Breast epithelium (tissue), 4 donors: ENCODE measurements at regions not wholly inside any gene's neighbourhood (a gene's known extent, or its start where the extent isn't known, plus 50 kb on each side); places are given as distances from the start of the nearest gene placed in this dataset.

Experiments
- DNase-seq, 2 donors: peaks; one replicate each; pipeline ENCODE4 v3.0.0-alpha.2; 2019; ENCODE audit warnings: low spot score in 2 of 2
- H3K27ac ChIP-seq, 2 donors: fragments of 200-600 bp; sonication (generic) in 1 of 2; one replicate each; pipeline ENCODE4 v1.5.1; 2016 to 2019; ENCODE audit warnings: mild to moderate bottlenecking in 1 of 2
- H3K27me3 ChIP-seq, 2 donors: fragments of 200-600 bp; sonication (generic) in 1 of 2; one replicate each; pipeline versions ENCODE4 v1.5.1 to v1.6.0; 2017 to 2019; ENCODE audit warnings: control low read depth in 1 of 2, mild to moderate bottlenecking in 1 of 2
- H3K36me3 ChIP-seq: fragments of 200-600 bp; one replicate; pipeline ENCODE4 v1.5.1; 2019
- H3K4me1 ChIP-seq, 2 donors: fragments of 200-600 bp; sonication (generic); one replicate each; pipeline ENCODE4 v1.5.1; 2016 to 2019; ENCODE audit warnings: control low read depth in 1 of 2
- H3K4me3 ChIP-seq, 3 donors: fragments of 200-600 bp; sonication (generic); 1 replicate in 2 of 3; 2 replicates in 1 of 3; pipeline ENCODE4 v1.5.1; 2016 to 2019; ENCODE audit warnings: mild to moderate bottlenecking in 3 of 3, moderate library complexity in 2 of 3
- H3K9me3 ChIP-seq, 2 donors: fragments of 200-600 bp; sonication (generic) in 1 of 2; one replicate each; pipeline ENCODE4 v1.5.1; 2016 to 2019; ENCODE audit warnings: control low read depth in 1 of 2
- POLR2A ChIP-seq: fragments of 450-650 bp; IDR thresholded peaks from one replicate; pipeline ENCODE4 v1.6.1; 2016; ENCODE audit warnings: antibody characterized with exemption, mild to moderate bottlenecking, moderate library complexity
- POLR2AphosphoS5 ChIP-seq, 3 donors: sonication (generic); formaldehyde crosslinking; IDR thresholded peaks; one replicate each; pipeline ENCODE4 v1.6.1; 2017; ENCODE audit warnings: antibody characterized with exemption in 3 of 3
- intact Hi-C: fragments of 100-400 bp; cut with DNase I; formaldehyde crosslinking; loops from one replicate; pipeline ENCODE4 v1.15.1; 2023; ENCODE audit warnings: low total_unique reads
- TF ChIP-seq, protein P1 (sequence below), 3 donors: fragments of 450-650 bp; IDR thresholded peaks; one replicate each; pipeline ENCODE4 v1.5.1; 2016 to 2017; ENCODE audit warnings: antibody characterized with exemption in 3 of 3, mild to moderate bottlenecking in 3 of 3, moderate library complexity in 3 of 3

DNA sequence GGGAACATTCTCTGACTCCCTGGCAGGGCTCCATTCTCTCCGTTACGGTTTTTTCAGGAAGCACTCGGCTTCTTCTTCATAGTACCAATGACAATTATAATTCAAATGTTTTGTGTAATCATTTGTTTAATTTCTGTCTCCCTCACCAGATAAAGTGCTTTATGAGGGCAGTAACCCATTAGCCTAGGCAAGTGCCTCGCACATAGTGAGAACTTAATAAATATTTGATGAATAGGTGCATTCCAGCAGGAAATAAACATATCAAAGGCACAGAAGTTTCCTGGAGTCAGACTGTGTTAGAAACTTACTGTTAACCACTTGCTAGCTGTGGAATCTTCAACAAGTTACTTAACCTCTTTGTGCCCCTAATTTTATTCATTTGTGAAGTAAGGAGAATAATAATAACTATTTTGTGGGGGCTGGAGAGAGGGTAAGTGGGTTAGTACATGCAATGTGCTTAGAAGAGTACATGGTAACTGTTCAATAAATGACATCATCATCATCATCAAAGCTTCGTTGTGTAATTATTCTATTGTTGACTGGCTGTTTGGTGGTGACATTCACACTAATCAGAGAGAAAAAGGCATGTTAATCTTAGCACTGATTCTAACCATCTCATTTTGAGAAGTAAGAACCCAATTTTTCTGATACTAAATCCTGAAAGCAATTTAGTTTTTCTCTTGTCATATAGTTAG lies 352.3 kb downstream of the INSIG2 start:
- intact Hi-C loops: no loop called here
- H3K27me3 ChIP-seq: peaks cover 0 to 9% of the 10 kb centered on the region in 2 donors
- no peaks in the 10 kb centered on the region for H3K36me3 ChIP-seq
- no peaks in the 10 kb centered on the region for H3K4me1 ChIP-seq
- no peak for DNase-seq
- no peaks in the 10 kb centered on the region for H3K9me3 ChIP-seq
- no peak for TF ChIP-seq POLR2AphosphoS5 (IDR thresholded peaks at IDR 0.05)
- no peak for TF ChIP-seq POLR2A
- TF ChIP-seq, protein P1, sequence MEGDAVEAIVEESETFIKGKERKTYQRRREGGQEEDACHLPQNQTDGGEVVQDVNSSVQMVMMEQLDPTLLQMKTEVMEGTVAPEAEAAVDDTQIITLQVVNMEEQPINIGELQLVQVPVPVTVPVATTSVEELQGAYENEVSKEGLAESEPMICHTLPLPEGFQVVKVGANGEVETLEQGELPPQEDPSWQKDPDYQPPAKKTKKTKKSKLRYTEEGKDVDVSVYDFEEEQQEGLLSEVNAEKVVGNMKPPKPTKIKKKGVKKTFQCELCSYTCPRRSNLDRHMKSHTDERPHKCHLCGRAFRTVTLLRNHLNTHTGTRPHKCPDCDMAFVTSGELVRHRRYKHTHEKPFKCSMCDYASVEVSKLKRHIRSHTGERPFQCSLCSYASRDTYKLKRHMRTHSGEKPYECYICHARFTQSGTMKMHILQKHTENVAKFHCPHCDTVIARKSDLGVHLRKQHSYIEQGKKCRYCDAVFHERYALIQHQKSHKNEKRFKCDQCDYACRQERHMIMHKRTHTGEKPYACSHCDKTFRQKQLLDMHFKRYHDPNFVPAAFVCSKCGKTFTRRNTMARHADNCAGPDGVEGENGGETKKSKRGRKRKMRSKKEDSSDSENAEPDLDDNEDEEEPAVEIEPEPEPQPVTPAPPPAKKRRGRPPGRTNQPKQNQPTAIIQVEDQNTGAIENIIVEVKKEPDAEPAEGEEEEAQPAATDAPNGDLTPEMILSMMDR (IDR thresholded peaks at IDR 0.05): no peak
- H3K27ac ChIP-seq: no peak overlapping the region
- H3K4me3 ChIP-seq: no peak overlapping the region

DNA sequence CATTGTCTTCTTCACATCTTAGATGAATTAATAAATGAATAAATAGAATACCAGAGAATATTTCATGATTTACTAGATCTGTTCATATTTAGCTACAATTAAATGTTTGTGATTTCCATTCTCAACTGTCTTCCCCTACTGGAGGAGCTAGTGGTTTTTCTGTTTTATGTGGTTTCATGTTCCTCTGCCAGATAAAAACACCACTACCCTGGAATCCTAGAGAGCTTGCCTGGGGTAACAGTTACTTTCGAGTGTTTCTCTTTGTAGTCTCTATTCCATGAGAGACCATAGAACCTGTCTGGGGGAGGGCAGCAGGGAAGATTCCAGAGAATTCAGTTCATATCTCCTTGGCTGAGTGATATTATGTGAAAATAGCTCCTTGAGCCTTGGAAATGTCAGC lies 349.2 kb downstream of the INSIG2 start:
- Histone ChIP-seq H3K27ac (no peak overlapping the region), H3K36me3 (no peaks in the 10 kb centered on the region), H3K4me1 (no peaks in the 10 kb centered on the region), H3K27me3 (peaks cover 0 to 9% of the 10 kb centered on the region in 2 donors), H3K4me3 (no peak overlapping the region), H3K9me3 (no peaks in the 10 kb centered on the region)
- intact Hi-C loops: no loop called here
- TF ChIP-seq, protein P1 (IDR thresholded peaks at IDR 0.05): no peak
- TF ChIP-seq POLR2AphosphoS5 (IDR thresholded peaks at IDR 0.05) (no peak), POLR2A (no peak)
- no peak for DNase-seq

DNA sequence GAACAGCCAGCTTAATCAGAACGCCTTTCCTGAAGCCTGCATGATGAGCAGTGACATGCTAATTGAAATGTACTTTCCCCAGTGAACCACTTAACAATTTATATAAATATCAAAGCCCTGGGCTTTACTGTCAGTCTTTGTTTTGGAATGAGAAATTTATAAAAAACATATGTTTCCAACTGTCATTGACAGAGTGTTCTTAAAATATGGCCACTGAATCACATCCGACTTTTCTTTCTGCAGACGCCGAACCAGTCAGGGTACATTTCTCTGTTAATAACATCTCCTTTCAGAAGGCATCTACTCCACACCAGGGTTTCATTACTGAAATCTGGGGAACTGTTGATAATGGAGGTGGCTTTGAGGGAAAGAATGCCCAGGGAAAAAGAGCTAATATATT lies 343.7 kb downstream of the INSIG2 start:
- TF ChIP-seq POLR2AphosphoS5 (IDR thresholded peaks at IDR 0.05): no peak
- TF ChIP-seq, protein P1 (IDR thresholded peaks at IDR 0.05): no peak
- no peak for TF ChIP-seq POLR2A
- no peak for DNase-seq
- intact Hi-C loops: no loop called here
- Histone ChIP-seq H3K36me3 (no peaks in the 10 kb centered on the region), H3K27me3 (no peaks in the 10 kb centered on the region), H3K4me3 (no peak overlapping the region), H3K27ac (no peak overlapping the region), H3K4me1 (no peaks in the 10 kb centered on the region), H3K9me3 (no peaks in the 10 kb centered on the region)

DNA sequence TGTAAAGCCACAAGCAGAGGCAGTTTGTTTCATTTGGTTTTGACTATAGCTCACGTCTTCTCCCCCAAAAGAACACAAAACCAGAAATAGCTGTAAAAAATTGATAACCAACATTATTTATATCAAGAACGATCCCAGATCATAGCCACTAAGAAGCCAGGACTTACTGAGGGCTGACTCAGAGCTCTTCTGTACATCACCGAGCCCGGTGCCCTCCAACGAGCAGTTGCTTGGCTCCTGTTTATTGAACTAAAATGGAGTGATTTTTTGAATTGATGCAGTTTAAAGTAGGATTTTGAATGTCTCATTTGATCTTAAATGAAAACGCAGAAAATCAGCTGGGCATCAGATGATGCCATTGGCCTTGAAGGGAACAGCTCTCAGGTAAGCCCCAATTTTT lies 343.3 kb downstream of the INSIG2 start:
- H3K27ac ChIP-seq: no peak overlapping the region
- TF ChIP-seq, protein P1 (IDR thresholded peaks at IDR 0.05): no peak
- TF ChIP-seq POLR2A (no peak), POLR2AphosphoS5 (IDR thresholded peaks at IDR 0.05) (no peak)
- no peak overlapping the region for H3K4me3 ChIP-seq
- intact Hi-C loops: no loop called here
- H3K27me3 ChIP-seq: no peaks in the 10 kb centered on the region
- no peaks in the 10 kb centered on the region for H3K4me1 ChIP-seq
- no peaks in the 10 kb centered on the region for H3K9me3 ChIP-seq
- no peaks in the 10 kb centered on the region for H3K36me3 ChIP-seq
- no peak for DNase-seq

DNA sequence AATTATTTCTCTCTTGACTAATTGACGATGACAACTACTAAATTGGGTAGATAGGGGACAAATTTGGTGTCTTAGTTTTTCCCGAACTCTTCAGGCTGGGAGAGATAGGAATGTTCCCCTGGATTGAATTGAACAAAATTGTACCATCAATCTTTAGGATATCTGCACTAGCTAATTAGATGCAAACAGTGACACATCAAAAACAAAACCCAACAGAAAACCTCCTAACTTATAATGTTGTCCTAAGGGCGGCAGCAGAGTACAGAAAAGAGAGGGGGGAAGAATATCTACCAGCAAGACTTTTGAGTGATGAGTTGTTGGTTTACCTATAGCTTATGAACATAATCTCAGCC lies 342.9 kb downstream of the INSIG2 start:
- Histone ChIP-seq H3K4me3 (no peak overlapping the region), H3K27ac (no peak overlapping the region), H3K4me1 (no peaks in the 10 kb centered on the region), H3K27me3 (no peaks in the 10 kb centered on the region), H3K9me3 (no peaks in the 10 kb centered on the region), H3K36me3 (no peaks in the 10 kb centered on the region)
- TF ChIP-seq, protein P1 (IDR thresholded peaks at IDR 0.05): no peak
- TF ChIP-seq POLR2AphosphoS5 (IDR thresholded peaks at IDR 0.05) (no peak), POLR2A (no peak)
- no peak for DNase-seq
- intact Hi-C loops: no loop called here
